ENCODE measurements at regions not wholly inside any gene's neighbourhood (a gene's known extent, or its start where the extent isn't known, plus 50 kb on each side); places are given as distances from the start of the nearest gene placed in this dataset.

- no peak for DNase-seq (ENCODE audit: low spot score)
Observed at GRCh38 chr10:113292086-113292485, 260.8 kb upstream of the HABP2 start.

GRCh38 chr10:113292743-113293142, 260.1 kb upstream of the HABP2 start:
- DNase-seq (ENCODE audit: low spot score) = no peak

DNA sequence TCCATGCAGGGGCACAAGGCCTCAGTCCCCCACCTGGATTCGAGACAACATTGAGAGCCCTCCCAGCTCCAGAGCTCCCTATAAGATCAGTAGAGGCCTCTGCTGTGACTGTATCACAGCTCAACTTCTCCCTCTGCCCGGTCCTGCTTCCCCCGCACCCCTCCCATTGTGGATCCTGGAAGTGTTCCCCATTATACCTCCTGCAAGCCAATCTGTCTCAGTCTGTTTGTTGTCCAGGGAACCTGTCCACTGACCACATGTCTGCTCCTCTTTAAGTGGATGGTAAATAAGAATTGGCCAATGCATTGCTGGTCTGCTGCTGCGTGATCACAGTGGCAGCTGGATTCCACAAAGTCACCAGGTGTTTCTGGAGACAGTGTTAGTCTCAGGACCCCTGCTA, 259.7 kb upstream of the HABP2 start:
- DNase-seq (ENCODE audit: low spot score) = no peak

GRCh38 chr10:113294868-113295267, 258.0 kb upstream of the HABP2 start:
- DNase-seq (ENCODE audit: low spot score) = peak; percentile 32

DNA sequence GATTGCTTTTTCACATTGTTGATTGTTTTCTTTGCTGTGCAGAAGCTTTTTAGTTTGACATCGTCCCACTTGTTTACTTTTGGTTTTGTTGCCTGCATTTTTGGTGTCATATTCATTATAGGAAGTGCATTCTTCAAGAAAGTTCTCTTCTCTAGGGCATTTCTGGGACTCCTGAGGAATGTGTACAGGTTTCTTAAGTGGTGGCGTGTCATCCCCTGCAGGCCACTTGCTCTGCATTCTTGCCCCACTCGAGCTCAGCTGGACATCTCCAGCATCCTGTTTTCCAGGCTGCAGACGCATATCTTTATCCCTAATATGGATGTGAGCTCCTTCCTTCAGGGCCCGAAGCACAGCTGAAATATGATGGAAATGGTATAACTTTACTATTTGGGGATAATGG, 255.6 kb upstream of the HABP2 start:
- DNase-seq (ENCODE audit: low spot score) = no peak

GRCh38 chr10:113298616-113299015, 254.2 kb upstream of the HABP2 start:
- no peak for DNase-seq (ENCODE audit: low spot score)

- DNase-seq (ENCODE audit: low spot score) = no peak
Observed at GRCh38 chr10:113300201-113300600, 252.7 kb upstream of the HABP2 start.

DNA sequence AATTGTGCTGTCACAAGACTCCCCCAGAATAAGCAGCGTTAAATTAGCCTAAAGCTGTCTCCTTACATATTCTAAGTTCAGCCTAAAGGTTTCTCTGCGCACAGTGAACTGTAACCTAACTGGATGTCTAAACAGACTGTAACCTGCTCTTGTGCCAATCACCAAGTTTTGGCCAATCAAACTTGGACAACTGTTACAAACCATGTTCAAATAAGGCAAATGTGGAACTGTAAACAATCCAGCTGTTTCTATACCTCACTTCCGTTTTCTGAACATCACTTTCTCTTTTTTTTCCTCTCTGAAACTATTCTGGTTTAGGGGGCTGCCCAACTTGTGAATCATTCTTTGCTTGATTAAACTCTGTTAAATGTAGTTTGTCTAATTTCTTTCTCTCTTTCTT, 252.2 kb upstream of the HABP2 start:
- no peak for DNase-seq (ENCODE audit: low spot score)

DNA sequence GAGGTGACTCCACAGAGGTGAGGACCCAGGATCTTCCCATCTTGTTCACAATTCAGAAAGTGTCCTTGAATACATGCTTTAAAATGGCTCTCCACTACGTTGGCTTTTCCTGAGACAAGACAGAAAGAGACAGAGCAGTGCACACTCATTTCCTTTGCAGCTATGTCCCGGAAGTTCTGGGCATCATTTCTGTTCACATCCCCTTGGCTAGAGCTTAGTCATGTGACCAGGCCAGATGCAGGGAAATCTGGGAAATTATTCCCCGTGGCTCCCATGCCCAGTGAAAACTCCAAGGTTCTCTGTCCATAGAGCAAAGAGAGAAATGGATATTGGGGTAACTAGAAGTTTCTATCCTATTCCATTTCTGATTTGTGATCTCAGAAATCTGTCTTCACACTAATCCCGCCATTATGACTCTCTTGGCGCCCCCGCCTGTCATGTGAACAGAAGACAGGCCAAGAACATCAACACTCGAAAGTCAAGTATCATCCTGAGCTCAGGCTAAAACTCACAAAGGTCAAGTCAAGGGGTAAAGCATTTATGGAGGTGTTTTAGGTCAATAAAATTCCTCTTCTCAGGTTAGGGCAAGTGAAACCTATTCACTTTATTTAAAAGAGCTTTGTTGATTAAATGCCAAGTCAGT, 251.4 kb upstream of the HABP2 start:
- DNase-seq (ENCODE audit: low spot score) = no peak

DNA sequence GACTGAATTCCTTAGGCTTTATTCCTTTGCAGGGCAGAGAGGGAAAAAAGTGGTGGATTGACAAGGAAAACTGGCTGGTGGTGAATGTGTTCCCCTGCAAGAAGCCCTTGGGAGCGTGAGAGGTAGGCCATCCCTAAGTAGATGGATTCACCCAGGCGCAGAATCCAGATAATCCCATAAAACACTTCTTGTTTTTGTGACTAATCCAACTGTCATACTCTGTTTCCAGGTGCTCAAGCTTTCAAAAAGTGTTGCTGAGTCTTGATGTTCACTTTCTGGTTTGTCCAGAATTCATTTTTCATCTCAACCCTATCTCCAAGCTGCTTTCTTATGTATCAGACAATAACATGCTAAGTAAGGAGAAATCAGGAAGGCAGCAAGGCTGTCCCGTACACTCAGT, 250.8 kb upstream of the HABP2 start:
- DNase-seq (ENCODE audit: low spot score) = no peak

- no peak for DNase-seq (ENCODE audit: low spot score)
Observed at GRCh38 chr10:113303544-113304146, 249.2 kb upstream of the HABP2 start.

DNA sequence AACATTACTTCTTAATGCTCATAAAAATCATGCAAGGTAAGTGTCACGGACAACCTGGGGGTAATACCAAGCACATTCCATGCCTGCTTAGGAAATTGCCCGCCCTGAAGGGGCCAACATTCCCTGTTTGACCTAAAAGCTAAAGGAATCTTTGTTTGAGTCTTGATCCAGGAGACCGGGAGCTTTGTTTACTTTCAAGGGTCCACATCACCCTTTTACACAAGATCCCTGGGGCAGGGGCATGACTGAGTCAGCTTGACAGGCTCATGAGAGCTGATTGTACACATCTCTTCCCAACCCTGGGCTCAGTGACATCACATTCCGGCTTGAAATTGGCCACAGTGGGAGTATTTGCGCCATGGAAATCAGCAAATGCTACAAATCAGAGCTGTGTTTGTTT, 248.1 kb upstream of the HABP2 start:
- DNase-seq (ENCODE audit: low spot score) = no peak

- DNase-seq (ENCODE audit: low spot score) = no peak
Observed at GRCh38 chr10:113305871-113306270, 247.0 kb upstream of the HABP2 start.

GRCh38 chr10:113309791-113310190, 243.1 kb upstream of the HABP2 start:
- peak; percentile 89 for DNase-seq (ENCODE audit: low spot score)

- peak; percentile 29 for DNase-seq (ENCODE audit: low spot score)
Observed at GRCh38 chr10:113310347-113310746, 242.5 kb upstream of the HABP2 start.

- DNase-seq (ENCODE audit: low spot score) = no peak
Observed at GRCh38 chr10:113313048-113313602, 239.7 kb upstream of the HABP2 start.

GRCh38 chr10:113313722-113314121, 239.1 kb upstream of the HABP2 start:
- DNase-seq (ENCODE audit: low spot score) = no peak

- no peak for DNase-seq (ENCODE audit: low spot score)
Observed at GRCh38 chr10:113316506-113316905, 236.3 kb upstream of the HABP2 start.

DNA sequence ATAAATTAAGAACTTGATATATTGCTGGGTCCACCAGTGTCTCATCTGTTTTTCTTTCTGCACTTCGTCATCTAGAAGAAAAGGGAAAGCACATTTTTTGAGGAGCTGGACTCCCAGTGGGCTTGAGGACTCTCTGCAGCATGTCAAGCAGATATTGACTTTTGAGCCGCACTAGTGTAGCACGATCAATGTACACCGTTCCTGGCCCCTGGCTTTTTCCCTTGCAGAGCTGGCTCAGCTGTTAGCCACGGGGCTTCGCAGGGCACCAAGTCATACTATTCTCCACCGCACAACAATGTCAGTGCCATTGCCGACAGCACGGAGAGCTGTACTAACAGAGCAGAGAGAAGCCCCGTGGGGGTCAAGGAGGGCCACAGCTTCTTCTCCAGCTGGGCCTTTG, 235.4 kb upstream of the HABP2 start:
- no peak for DNase-seq (ENCODE audit: low spot score)

DNA sequence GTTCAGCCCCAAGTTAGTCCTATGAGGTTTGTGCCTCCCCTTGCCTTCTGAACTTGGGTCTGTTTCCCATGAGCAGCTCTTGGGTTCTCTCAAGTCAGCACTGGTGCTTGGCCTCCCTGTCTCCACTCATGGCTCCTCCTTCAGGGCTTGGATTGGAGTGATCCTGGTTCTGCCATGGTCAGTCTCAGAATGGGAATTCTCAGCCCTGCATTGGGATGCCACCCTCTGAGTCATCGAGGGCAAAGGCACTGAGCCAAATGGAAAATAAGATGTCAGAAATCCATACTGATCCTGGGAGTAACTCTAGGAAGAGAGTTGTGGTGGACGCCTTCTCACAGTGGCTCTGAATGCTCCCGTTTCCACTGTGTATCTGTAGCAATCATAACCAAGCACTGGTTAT, 233.4 kb upstream of the HABP2 start:
- DNase-seq (ENCODE audit: low spot score) = no peak

GRCh38 chr10:113320211-113320610, 232.6 kb upstream of the HABP2 start:
- DNase-seq (ENCODE audit: low spot score) = no peak

GRCh38 chr10:113320987-113321386, 231.9 kb upstream of the HABP2 start:
- DNase-seq (ENCODE audit: low spot score) = peak; percentile 72

- peak; percentile 76 for DNase-seq (ENCODE audit: low spot score)
Observed at GRCh38 chr10:113322843-113323242, 230.0 kb upstream of the HABP2 start.

- DNase-seq (ENCODE audit: low spot score) = no peak
Observed at GRCh38 chr10:113323985-113324384, 228.9 kb upstream of the HABP2 start.
